GM19351 (cell line): ENCODE measurements at regions not wholly inside any gene's neighbourhood (a gene's known extent, or its start where the extent isn't known, plus 50 kb on each side); places are given as distances from the start of the nearest gene placed in this dataset.

Experiments used
- ATAC-seq: cut with Tn5 transposase; IDR thresholded peaks from one replicate; pipeline ENCODE4 v1.9.1; 2021; ENCODE audit warnings: mild to moderate bottlenecking, moderate library complexity; ENCODE audit not compliant: unreplicated experiment

DNA sequence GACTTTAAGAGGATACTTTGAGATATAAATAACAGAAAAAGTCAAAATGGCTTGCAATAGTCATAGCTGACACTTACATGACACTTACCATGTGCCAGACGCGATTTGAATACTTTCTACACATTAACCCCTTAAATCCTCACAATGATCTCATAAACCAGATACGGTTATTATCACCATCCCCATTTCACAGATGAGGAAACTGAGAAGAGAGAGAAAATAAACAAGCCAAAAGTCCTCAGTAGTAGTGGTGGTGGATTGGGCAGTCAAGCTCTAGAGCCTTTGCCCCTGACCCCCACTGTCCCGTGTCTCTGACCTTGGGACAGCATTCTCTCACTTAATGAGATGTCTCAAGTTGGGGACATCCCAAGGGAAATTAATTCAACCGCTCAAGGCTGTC lies 105.2 kb upstream of the TAF1B start:
- ATAC-seq = peak; percentile 18

- ATAC-seq = peak; percentile 53
These were observed 104.5 kb upstream of the TAF1B start for GRCh38 chr2:9738535-9739496.

DNA sequence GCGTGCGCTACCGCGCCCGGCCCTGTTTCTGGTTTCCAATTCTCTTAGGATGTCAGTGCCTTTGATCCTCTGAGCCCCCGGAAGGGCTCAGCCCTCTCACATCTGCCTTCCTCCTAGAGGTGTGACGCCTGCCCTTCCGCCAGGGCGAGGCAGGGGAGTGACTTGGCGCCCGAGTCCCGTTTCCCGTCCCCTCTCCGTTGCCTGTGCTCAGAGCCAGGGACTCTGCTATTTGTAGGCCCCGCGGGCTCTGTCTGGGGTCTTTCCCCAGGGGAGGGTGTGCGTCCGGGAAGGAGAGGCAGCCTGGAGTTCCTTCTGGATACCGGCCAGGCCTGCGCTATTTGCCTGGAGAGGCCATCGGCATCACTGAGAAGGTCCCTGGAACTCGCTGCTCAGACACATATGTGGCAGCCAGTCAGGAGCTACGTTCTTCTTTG lies 103.7 kb upstream of the TAF1B start:
- ATAC-seq = no peak

- no peak for ATAC-seq
These were observed 102.7 kb upstream of the TAF1B start for GRCh38 chr2:9740382-9741073.

DNA sequence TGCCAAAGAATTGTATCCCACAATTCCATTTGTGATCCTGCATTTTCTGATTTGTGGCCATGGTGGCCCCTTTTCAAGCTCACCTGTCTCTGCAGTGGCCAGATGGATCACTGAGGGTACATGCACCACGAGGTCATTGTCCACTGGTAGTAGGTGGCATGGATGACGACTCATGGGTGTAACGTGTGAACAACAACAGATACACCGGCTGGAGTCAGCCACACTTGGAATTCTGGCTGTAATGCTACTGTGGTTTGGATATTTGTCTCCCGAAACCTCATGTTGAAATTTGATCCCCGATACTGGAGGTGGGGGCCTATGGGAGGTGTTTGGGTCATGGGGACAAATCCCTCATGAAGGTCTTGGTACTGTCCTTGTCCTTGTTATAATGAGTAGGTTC lies 102.2 kb upstream of the TAF1B start:
- ATAC-seq = no peak

DNA sequence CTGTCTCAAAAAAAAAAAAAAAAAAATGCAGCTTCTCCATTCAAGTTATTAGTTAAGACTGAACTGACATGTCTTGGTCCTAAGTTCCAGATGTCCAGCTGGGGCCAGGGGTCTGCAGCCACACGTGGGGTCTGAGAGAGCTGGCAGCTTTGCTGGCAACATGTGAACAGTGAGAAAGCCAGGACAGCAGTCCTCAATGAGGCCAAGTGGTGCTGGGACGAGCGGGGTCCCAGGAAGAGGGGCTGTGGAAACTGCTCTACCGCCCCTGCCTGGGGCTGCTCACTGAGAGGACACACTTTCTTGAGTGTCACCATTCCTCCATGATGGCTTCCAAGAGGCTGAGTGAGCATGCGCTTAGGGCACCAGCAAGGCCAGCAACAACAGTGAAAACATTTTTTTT lies 100.7 kb upstream of the TAF1B start:
- no peak for ATAC-seq

DNA sequence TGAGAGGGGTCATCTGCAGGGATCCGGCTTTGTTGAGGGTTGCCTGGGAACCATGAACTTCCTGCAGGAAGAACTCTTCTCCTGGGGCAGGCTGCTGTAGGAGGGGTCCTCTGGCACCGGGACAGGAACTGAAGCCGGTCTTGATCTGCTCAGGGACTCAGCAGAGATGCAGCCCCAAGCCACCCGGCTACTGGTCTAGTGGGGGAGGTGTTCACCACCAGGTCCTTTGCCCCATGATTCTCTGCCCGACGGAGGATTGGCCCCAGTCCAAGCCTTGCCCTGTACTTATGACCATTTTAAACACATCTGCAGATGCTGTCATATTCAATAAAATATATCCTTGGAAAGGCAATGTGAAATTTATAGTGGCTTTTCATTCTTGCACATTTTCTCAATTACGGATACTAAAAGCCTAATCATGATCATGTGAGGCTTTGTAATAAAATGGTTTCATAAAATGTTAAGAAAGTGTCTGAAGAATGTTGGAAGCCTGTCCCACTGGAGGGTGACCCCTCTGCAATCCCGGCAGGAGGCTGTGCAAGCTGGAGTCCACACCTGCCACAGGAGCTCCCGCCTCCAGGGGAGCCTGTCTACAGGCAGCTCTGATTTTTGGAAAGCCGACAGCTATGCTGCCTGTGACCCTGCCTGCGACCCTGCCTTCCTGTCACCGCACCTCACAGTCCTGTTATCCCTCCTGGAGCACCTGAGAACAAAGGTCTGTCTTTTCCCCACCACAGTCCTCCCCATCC lies 98.8 kb upstream of the TAF1B start:
- no peak for ATAC-seq

DNA sequence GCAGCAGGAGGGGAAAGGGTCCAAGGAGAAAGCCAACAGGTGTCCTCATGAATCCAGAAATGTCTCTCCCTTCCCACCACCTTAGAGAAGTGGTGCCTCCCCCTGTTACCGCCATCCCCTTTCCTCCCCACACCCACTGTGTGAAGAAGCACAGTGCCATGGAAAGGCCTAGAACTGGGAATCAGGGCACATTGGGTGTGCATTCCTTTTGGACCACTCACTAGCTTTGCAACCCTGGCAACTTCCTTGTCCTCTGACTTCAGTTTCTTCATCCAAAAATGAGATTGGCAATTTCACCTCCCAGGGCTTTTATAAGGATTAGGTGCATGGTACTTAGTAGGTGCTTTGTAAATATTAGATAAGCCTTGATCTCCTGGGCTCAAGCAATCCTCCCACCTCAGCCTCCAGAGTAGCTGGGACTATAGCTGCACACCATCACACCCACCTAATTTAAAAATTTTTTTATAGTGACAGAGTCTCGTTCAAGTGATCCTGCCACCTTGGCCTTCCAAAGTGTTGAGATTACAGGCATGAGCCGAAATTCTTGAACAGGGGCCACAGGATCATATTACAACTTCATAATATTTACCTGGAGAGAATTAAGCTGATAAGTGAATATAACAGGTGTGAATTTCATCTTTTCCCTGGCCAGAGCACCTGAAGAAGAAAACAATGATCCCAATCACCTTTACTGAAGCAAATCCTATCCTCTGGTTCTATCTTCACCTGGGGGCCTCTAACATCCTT lies 97.9 kb upstream of the TAF1B start:
- no peak for ATAC-seq

- no peak for ATAC-seq
These were observed 95.9 kb upstream of the TAF1B start for GRCh38 chr2:9747396-9747795.

DNA sequence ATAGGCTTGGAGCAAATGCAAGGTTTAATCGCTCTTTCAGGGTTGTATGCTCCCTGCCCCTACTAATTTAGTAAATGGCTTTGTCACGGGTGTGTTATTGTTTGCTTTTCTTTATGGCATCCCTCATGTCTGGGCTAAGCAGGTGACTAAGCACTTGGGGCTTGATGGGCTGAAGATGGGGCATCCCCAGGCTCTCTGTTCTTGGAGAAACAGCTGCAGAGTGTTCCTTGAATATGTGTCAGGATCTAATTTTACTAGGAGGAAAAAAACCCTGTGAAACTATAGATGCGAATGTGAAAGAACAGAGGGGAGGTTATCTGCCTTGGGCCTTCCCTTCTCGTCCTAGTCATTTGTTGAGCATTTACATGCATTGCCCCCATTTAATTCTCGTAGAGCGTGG lies 94.7 kb upstream of the TAF1B start:
- ATAC-seq = no peak

GRCh38 chr2:9749546-9750223 lies 93.6 kb upstream of the TAF1B start:
- ATAC-seq = no peak

DNA sequence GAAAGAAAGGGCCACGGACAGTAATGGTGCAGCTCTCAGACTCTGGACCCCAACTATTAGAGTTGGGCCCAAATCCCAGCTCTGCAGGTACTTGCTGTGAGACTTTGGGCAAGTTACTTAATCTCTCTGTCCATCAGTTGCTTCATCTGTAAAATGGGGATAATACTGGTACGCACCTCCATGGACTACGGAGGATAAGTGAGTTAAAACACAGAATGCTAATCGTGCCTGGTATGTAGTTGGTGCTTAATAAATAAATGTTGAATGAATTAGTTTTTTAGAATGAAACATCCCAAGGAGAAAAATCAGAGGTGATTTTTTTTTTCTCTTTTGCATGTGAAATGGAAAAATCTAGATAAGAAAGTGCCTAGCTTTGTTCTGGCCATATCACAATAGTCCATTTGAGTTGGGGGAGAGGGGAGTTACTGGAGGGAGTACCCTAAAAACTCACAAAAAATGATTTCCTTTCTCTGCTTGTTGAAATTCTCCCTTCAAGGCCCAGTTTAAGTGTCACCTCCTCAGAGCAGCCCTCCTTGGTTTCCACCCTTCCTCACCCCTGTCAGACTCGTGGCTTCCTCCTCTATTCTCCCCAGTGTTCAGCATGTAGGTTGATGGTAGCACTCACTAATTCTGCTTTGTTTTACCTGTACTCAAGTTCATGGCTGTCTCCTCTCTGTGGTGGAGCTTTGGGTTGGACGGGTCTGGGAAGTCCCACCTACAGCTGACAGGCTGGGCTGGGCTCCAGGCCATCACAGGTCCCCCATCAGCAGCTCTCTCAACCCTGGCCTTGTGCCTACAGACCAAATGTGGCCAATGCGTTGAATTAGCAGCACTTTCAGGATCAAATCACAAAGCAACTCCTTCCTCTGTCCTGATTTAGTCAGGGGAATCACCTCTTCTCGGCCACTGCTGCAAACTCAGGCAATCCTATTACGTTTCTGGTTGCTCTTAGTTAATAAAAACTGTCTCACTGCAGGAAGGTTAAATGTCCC lies 92.8 kb upstream of the TAF1B start:
- ATAC-seq = no peak

DNA sequence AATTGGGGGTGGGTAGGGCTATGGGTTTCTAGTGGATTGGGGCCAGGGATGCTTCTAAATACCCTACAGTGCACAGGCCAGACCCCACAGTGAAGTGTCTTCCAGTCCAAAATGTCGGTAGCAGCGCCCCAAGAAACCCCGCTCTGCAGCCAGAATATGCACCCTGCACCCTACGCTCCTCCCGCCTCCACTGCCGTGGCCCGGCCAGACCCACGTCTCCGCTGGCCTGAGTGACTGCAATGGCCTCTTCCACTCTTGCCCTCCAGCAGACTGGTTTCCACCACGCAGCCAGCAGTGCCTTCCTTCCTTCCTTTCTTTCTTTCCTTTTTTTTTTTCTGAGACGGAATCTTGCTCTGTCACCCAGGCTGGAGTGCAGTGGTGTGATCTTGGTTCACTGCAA lies 91.4 kb upstream of the TAF1B start:
- no peak for ATAC-seq

DNA sequence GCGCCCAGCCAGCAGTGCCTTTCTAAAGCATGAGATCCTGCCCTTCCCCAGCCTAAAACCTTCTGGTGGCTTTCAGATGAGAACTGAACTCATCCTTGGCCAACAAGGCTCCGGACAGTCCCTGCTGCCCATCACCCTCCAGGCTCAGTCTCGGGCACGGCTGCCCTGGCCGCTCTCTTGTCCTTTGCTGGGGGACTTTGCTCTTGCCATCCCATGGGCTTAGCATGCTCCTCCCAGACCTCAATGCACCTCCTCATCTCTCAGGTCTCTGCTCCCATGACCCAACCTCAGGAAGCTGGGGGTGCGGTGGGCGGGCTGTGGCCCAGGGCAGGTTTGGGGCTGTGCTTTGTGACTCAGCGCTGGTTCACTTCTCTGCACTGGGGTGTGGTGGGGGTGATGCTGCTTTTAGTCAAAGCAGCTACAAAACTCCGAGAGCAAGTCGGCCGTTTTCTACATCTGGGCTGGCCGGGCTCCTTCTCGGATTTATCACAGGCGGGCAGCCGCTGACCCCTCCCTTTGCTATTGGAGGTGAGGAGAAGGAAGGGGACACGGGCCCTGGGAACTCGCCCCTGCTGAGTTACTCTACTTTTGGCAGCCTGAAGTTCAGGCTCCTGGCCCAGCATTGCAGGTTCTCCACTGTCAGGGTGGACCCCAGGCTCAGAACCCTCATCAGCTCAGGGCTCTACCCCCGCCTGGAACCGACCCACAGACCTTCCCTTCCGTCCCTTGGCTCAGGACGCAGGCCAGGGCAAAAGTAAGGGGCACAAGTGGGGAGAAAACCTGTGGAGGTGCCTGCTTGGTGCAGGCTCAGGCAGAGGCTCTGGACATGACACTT lies 90.6 kb upstream of the TAF1B start:
- peak; percentile 60 for ATAC-seq

- peak; percentile 67 for ATAC-seq
These were observed 90.0 kb upstream of the TAF1B start for GRCh38 chr2:9753276-9753600.

GRCh38 chr2:9753665-9754531 lies 89.4 kb upstream of the TAF1B start:
- peak; percentile 30 for ATAC-seq

GRCh38 chr2:9754532-9754887 lies 88.8 kb upstream of the TAF1B start:
- ATAC-seq = no peak
